B cell (primary cell): ENCODE measurements at regions not wholly inside any gene's neighbourhood (a gene's known extent, or its start where the extent isn't known, plus 50 kb on each side); places are given as distances from the start of the nearest gene placed in this dataset.

Experiments used
- EZH2 ChIP-seq: IDR thresholded peaks from 2 replicates; pipeline ENCODE4 v1.6.1; 2012; ENCODE audit warnings: borderline replicate concordance, low read depth, mild to moderate bottlenecking, moderate library complexity, low read length; ENCODE audit not compliant: insufficient read depth, poor library complexity, severe bottlenecking
- TF ChIP-seq, protein P1 (sequence below): fragments of 200-600 bp; IDR thresholded peaks from one replicate; pipeline ENCODE4 v1.8.0; 2022; ENCODE audit warnings: antibody characterized with exemption, mild to moderate bottlenecking

DNA sequence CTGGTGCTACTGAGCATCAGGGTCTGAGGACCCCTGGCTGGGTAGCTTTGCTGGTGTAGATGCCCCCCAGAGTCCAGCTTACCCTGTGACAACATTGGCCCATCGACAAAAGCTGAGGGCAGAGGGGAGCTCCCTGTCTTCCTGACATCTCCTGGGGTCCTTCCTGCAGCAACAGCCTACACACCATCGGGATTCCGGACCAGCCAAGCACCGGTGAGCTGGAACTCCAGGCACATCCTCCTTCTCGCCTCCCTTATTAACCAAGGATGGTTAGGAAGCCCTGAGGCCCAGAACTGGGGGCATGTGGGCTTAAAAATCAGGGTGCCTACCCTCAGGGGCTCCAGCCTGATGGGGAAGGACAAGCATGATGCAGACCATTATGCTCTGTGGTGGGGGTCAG is 658.0 kb downstream of the PTPRU start:
- TF ChIP-seq, protein P1, sequence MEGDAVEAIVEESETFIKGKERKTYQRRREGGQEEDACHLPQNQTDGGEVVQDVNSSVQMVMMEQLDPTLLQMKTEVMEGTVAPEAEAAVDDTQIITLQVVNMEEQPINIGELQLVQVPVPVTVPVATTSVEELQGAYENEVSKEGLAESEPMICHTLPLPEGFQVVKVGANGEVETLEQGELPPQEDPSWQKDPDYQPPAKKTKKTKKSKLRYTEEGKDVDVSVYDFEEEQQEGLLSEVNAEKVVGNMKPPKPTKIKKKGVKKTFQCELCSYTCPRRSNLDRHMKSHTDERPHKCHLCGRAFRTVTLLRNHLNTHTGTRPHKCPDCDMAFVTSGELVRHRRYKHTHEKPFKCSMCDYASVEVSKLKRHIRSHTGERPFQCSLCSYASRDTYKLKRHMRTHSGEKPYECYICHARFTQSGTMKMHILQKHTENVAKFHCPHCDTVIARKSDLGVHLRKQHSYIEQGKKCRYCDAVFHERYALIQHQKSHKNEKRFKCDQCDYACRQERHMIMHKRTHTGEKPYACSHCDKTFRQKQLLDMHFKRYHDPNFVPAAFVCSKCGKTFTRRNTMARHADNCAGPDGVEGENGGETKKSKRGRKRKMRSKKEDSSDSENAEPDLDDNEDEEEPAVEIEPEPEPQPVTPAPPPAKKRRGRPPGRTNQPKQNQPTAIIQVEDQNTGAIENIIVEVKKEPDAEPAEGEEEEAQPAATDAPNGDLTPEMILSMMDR = no peak
- TF ChIP-seq EZH2 = no peak
